Stimulated activated CD4-positive, alpha-beta T cell treated with anti-CD3 and anti-CD28 coated beads, Interleukin-1b, Interleukin-23, amount 100 ng/mL, for 4 hours (primary cell): ENCODE measurements at regions not wholly inside any gene's neighbourhood (a gene's known extent, or its start where the extent isn't known, plus 50 kb on each side); places are given as distances from the start of the nearest gene placed in this dataset.

Source experiments
- DNase-seq, 2 donors: peaks; one replicate each; pipeline ENCODE4 v3.0.0-alpha.2; 2020; ENCODE audit warnings: low read depth in 2 of 2

GRCh38 chr15:70428211-70428822 is 330.6 kb upstream of the TLE3 start:
- no peak for DNase-seq

GRCh38 chr15:70427167-70428120 is 329.7 kb upstream of the TLE3 start:
- DNase-seq, result no peak

DNA sequence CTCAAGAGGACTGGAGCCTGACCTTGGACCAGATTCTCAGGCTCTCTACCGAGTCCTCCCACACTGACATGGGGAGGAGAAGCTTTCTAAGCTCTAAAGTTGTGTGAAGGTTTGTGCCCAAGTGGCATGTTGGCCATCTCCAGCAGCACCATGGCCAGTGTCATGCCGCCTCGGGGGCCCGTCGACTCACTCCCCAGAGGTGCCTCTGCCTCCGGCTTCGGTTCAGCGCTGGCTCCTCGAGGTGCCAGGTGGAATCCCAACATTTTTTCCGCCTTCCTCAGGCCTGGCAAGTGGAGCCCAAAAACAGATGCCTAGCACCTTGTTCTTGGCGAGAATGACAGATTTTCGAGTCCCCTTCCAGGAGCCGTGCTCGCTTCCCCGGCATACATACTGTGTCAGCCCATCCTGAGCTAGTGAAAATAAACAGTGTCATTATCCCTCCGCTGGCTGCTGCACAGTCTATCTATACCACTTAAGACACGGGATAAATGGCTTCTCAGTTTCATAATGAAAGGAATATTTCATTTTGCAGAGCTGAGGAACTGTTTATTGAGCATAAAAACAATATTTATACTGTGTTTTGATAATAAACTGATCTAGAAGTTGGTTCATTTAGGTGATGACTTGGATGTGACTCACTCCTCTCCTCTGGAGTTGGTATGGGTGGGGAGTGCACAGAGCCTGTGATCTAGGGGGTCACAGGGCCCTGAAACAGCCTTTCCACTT is 328.5 kb upstream of the TLE3 start:
- no peak for DNase-seq

- DNase-seq, result no peak
These were observed 327.3 kb upstream of the TLE3 start for GRCh38 chr15:70424937-70425411.

DNA sequence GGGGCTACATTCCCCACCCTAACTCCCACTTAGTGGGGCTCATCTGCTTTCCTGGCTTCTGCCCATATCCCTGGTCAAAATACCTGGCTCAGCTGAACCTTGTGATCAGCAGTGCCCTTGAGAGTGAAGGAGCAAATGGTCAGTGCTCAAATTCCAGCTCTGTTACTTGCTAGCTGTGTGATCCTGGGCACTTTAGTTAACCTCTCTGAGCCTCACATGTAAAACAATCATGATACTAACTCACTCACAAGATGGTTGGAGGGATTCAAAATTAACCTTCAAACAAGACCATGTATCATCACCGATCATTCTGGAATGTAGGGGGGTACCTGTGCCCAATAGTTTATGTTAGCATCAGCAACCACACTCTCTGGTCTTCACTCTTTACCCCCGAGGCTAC is 325.6 kb upstream of the TLE3 start:
- no peak for DNase-seq

GRCh38 chr15:70422342-70422741 is 324.6 kb upstream of the TLE3 start:
- no peak for DNase-seq

- no peak for DNase-seq
These were observed 323.3 kb upstream of the TLE3 start for GRCh38 chr15:70420948-70421482.

DNA sequence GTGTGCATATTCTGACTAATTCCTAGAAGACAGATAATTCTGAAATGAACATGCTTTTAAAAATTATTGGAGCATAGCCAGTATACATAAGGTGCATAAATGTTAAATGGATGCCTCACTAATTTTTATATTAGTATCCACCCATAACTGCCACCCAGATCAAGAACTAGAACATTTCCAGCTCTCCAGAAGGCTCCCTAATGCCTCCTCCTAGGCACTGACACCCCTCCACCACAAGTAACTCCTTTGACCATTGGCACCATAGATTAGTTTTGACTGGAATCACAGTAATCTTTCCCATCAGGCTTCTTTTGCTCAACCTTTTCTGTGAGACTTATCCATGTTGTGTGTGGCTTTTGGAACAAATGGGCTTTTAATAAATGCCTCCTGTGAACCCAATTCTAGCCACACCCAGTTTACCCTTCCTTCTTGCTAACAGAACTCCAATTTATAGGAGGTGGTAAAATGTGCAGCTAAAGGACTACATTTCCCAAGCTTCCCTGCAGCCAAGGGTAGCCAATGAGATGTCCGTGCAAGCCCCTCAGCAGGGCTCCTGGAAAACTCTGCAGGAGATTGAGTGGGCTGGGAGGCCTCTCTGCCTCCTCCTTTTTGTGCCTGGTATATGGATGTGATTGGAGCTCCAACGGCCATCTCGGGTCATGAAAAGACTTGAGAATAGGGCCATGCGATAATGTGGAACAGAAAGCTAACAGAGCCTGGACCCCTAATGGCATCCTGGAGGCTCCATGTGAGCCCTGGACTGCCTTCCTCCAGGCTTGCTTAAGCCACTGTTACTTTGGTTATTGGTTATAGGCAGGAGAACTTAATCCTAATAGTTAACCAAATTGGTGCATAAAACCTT is 322.6 kb upstream of the TLE3 start:
- DNase-seq, result no peak

- DNase-seq, result no peak
These were observed 321.2 kb upstream of the TLE3 start for GRCh38 chr15:70418943-70419342.

DNA sequence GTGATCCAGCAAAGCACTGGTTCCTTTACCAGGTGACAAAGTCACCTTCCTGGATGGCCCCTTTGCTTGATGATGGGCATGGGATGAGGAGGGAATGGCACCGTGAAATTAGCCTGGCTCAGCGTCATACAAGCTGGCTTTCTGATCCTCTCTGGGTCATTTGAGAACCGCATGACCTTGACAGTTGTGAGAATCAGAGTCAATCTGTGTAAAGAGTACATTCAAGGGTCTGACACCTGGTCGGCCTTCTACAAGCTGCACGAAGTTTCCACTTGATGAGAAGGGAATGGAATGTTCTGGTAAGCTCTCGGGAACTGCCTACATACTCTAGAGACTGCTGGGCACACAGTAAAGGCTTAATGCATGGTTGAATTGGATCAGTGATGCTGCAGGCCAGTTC is 319.8 kb upstream of the TLE3 start:
- DNase-seq, result no peak

GRCh38 chr15:70416829-70417228 is 319.1 kb upstream of the TLE3 start:
- DNase-seq, result no peak

DNA sequence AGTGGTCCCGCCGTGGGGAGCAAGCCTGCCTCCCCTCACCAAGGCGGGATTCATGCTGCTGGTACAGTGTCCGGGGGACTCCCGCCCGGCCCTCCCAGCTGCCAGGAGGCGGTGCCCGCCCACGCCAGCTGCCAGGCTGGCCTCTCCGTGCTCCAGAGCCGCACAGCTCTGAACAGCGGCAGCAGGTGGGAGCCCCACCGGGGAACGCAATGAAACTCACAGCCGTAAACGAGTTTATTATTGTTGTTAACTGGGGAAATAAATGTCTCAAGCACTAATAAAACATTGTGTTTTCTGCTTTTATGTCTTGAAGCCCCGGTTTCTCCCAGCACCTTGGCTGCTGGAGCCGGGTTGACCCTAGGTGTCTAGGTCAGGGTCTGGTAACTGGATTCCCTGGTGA is 317.7 kb upstream of the TLE3 start:
- no peak for DNase-seq

GRCh38 chr15:70414626-70415025 is 316.9 kb upstream of the TLE3 start:
- no peak for DNase-seq

DNA sequence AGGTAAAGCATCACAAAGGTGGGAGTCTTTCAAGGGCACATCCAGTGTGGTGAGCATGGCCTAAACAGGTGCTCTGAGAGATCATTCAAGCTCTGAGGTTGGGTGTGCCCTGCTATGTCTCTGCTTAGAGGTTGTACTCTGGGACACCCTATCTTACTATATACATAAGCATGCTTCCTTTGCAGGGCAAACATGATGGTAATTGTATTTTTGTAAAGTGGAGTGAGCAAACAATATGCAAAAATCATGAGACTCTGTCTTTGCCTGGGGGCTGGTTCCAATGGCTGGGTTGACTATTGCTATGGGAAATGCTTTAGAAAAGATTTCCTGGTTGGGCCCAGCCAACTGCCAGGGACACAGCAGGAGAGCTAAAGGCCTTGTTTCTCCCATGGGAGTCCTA is 315.1 kb upstream of the TLE3 start:
- no peak for DNase-seq

DNA sequence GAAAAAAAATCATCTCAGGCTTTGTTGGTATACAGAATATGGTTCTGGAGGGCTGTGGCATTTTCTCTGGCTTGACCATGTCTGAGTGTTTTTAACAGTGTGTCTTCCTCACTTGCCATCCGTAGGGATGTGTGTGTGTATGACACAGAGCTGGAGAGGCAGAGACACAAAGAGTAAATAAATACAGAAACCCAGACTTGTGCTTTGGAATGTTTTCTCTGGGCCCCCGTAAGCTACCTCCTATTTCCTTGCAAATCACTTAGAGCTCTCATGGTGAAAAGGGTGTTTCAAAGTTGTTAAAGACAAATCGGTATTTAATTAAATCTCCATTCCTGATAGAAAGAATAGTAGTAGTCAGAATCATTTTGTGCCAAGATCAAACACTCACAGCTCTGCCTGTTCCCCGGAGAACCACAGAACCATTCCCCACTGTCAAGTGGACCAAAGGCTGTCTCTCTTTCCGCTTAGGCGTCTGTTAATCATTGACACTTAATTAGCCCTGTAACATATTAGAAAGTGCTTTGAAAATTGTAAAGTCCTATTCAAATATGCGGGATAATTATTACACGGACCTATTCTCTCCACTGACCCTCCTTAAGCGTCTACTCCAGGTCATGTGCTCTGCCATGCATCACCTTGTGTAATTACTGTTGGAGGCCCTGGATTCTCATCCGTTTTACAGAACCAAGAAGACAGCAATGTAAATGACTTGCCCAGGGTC is 313.6 kb upstream of the TLE3 start:
- DNase-seq, result no peak

DNA sequence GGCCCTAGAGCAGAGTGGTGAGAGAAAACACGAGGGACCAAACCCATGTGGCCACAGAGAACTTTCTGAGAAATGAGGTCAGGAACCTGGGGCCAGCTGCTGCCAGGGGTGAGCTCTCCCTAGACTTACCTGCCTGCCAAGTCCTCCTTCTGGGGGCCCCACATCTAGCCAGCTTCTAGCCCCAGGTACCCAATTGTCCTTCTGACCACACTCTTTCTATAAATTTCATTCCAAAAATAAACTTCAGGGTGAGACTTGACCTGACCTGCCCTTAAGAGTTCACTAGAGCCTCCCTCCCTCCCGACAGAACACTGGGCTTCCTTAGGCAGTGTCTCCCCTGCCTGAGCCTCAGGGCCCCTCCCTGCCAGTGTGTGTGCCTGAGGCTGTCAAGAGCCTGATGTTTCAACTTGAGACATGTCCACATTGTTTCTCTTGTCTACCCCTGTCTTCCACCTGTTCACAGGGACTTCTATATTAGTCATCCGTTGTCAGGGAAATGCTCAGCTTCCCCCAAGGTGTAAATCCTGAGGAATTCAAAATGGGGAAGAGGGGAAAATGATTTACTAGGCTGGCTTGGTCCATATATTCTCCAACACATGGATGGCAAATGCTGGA is 312.8 kb upstream of the TLE3 start:
- DNase-seq, result no peak

DNA sequence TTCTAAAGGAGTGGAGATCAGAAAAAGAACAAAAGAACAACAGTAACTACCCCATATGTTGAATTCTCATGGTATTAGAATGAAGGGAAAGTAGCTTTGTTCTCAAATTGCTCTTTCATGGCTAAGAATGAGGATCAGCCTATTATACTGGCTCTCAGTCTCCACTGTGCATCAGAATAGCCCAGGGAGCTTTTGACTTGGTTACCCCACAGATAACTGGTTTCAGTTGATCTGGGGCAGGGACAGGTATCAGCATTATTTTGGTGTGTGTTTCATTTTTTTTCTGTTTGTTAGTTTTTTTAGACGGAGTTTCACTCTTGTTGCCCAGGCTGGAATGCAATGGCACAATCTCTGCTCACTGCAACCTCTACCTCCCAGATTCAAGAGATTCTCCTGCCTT is 311.7 kb upstream of the TLE3 start:
- no peak for DNase-seq

DNA sequence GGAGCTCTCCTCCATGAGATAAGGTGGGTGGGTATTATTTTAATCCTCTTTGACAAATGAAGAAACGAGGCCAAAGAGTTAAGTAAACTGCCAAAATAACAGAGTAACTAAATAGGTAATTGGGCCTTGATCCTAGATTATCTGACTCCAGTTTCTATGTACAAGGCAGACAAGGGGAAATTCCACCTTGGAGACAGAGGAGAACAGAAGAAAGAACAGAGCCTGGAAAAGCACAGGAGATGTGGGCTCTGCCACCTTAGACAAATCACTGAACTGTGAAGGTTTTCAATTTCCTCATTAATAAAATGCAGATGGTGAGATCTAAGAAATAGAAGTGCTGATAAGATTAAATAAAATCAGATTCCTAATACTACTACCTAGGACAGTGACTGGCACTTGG is 310.2 kb upstream of the TLE3 start:
- DNase-seq, result no peak

DNA sequence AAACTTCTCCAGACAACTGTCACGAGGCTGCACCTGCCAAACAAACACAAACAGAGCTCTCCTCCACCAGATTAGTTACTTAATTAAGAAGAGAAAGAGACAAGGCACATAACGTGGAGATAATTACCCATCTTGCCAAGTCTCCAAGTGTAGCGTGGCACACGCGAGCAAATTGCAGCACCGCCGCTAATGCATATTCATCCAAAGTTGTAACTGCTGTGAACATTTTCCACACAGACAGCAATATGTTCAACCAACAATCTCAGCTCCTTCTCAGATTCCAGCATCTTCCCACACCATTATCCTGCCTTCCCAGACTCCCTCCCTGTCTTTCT is 309.6 kb upstream of the TLE3 start:
- no peak for DNase-seq

DNA sequence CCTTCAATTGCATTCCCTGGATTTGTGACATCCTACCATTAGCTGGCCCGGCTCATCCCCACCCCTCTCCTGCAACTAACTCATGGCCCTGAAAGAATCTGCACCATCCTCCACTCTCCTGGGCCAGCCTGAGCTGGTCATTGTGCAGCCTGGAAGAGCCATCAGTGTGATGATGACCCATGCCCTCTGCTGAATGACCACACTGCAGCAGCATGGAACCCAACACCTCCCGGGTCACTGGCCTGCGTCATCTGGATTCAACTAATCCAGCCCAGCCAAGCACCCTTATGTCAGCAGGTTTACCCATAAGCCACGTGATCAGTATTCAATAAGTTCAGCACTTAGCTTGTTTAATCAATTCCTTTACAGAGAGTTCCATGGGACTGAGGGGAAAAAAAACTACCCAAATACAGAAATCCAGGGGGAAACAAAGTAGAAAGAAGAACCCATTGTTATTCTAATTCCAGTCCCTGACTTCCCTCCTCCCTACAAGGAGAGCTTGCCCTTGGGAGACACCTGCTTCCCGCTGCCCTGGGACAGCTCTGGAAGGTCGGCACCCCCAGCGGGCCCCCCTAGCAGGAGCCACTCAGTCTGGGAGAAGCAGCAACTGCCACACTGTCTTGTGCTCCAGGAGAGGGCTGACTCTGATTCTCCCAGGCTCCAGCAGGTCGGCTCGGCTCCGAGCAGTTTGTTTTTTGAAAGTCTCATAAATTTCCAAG is 309.1 kb upstream of the TLE3 start:
- no peak for DNase-seq
